Mucosa of gallbladder (tissue), 1 donor: ENCODE measurements at regions not wholly inside any gene's neighbourhood (a gene's known extent, or its start where the extent isn't known, plus 50 kb on each side); places are given as distances from the start of the nearest gene placed in this dataset.
"Not testable (repeated sequence)": the region's sequence is repeated elsewhere in the genome, so short reads cannot be mapped to it uniquely, and the experiment has no call there.

Experiments
- DNase-seq: peaks from one replicate; pipeline ENCODE4 v3.0.0-alpha.2; 2020; ENCODE audit warnings: low spot score
- donor health status: DM: no; HTN: no; CAD: no.

GRCh38 chr5:38148021-38148625 lies 110.2 kb upstream of the EGFLAM start:
- no peak for DNase-seq

GRCh38 chr5:38143384-38143783 lies 115.0 kb upstream of the EGFLAM start:
- DNase-seq = no peak

- no peak for DNase-seq
Observed at GRCh38 chr5:38141665-38142064, 116.7 kb upstream of the EGFLAM start.

- DNase-seq = no peak
Observed at GRCh38 chr5:38138574-38138973, 119.8 kb upstream of the EGFLAM start.

- DNase-seq = no peak
Observed at GRCh38 chr5:38135486-38136039, 122.8 kb upstream of the EGFLAM start.

GRCh38 chr5:38134810-38135209 lies 123.5 kb upstream of the EGFLAM start:
- no peak for DNase-seq

GRCh38 chr5:38134294-38134693 lies 124.1 kb upstream of the EGFLAM start:
- DNase-seq = not testable (repeated sequence)

- DNase-seq = no peak
Observed at GRCh38 chr5:38131686-38132085, 126.7 kb upstream of the EGFLAM start.

GRCh38 chr5:38124321-38124720 lies 134.0 kb upstream of the EGFLAM start:
- no peak for DNase-seq

- DNase-seq = no peak
Observed at GRCh38 chr5:38121420-38121819, 136.9 kb upstream of the EGFLAM start.

- no peak for DNase-seq
Observed at GRCh38 chr5:38119836-38120235, 138.5 kb upstream of the EGFLAM start.

- no peak for DNase-seq
Observed at GRCh38 chr5:38117784-38118479, 140.4 kb upstream of the EGFLAM start.

- no peak for DNase-seq
Observed at GRCh38 chr5:38115318-38115827, 143.0 kb upstream of the EGFLAM start.

- DNase-seq = no peak
Observed at GRCh38 chr5:38113880-38114279, 144.5 kb upstream of the EGFLAM start.

- DNase-seq = no peak
Observed at GRCh38 chr5:38113456-38113855, 144.9 kb upstream of the EGFLAM start.

- DNase-seq = no peak
Observed at GRCh38 chr5:38112938-38113337, 145.4 kb upstream of the EGFLAM start.

GRCh38 chr5:38110130-38110529 lies 148.2 kb upstream of the EGFLAM start:
- no peak for DNase-seq

GRCh38 chr5:38107096-38107495 lies 151.3 kb upstream of the EGFLAM start:
- no peak for DNase-seq

GRCh38 chr5:38105801-38106200 lies 152.6 kb upstream of the EGFLAM start:
- no peak for DNase-seq

GRCh38 chr5:38105231-38105570 lies 153.2 kb upstream of the EGFLAM start:
- DNase-seq = no peak

GRCh38 chr5:38104497-38105230 lies 153.7 kb upstream of the EGFLAM start:
- DNase-seq = no peak

GRCh38 chr5:38101897-38102296 lies 156.5 kb upstream of the EGFLAM start:
- no peak for DNase-seq
